AG10803 (cell line): ENCODE measurements at regions not wholly inside any gene's neighbourhood (a gene's known extent, or its start where the extent isn't known, plus 50 kb on each side); places are given as distances from the start of the nearest gene placed in this dataset.
"Not testable (repeated sequence)": the region's sequence is repeated elsewhere in the genome, so short reads cannot be mapped to it uniquely, and the experiment has no call there.

Experiments
- DNase-seq: peaks from one replicate; pipeline ENCODE4 v3.0.0; 2010; ENCODE audit warnings: low read depth
- H3K4me3 ChIP-seq: 2 replicates; pipeline ENCODE4 v1.5.1; 2011; ENCODE audit warnings: mild to moderate bottlenecking, low read length, control low read depth
- CTCF ChIP-seq: conservative IDR thresholded peaks from 2 replicates; pipeline ENCODE4 v1.5.1; 2011; ENCODE audit warnings: mild to moderate bottlenecking, low read length, control low read depth, inconsistent platforms

DNA sequence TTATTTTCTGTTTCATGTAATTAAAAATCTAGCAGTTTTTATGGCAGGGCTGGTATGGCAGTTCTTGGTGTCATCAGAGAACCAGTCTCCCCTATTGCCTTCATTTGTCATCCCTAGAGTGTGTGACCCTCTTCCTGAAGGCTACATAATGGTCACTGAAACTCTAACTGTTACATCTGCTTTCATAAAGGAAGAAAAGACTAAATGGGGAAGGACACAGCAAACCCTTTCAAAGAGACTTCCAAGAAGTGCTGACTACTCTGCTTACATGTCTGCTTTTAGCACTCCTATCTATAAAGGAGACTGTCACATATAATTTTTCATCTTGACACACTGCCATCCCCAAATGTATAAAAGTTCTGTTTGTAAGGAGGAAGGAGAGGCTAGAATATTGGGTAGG lies 105.9 kb upstream of the DIAPH2 start:
- no peak for DNase-seq
- no peak for TF ChIP-seq CTCF
- no peak overlapping the region for H3K4me3 ChIP-seq

- no peak overlapping the region for H3K4me3 ChIP-seq
- no peak for TF ChIP-seq CTCF
- no peak for DNase-seq
These were observed 105.4 kb upstream of the DIAPH2 start for GRCh38 chrX:96579252-96579651.

GRCh38 chrX:96590403-96590802 lies 94.2 kb upstream of the DIAPH2 start:
- TF ChIP-seq CTCF, result no peak

GRCh38 chrX:96591421-96591820 lies 93.2 kb upstream of the DIAPH2 start:
- peak; percentile 14 for DNase-seq
- H3K4me3 ChIP-seq, result no peak overlapping the region

More at GRCh38 chrX:96590403-96590802, 94.2 kb upstream of the DIAPH2 start:
- no peak overlapping the region for H3K4me3 ChIP-seq
- no peak for DNase-seq

DNA sequence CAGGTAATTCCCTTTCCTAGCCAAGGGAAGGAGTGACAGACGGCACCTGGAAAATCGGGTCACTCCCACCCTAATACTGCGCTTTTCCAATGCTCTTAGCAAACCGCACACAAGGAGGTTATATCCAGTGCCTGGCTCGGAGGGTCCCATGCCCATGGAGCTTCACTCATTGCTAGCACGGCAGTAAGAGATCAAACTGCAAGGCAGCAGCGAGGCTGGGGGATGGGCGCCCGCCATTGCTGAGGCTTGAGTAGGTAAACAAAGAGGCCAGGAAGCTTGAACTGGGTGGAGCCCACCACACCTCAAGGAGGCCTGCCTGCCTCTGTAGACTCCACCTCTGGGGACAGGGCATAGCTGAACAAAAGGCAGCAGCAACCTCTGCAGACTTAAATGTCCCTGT lies 86.8 kb upstream of the DIAPH2 start:
- not testable (repeated sequence) for DNase-seq, H3K4me3 ChIP-seq

More at GRCh38 chrX:96591421-96591820, 93.2 kb upstream of the DIAPH2 start:
- no peak for TF ChIP-seq CTCF

DNA sequence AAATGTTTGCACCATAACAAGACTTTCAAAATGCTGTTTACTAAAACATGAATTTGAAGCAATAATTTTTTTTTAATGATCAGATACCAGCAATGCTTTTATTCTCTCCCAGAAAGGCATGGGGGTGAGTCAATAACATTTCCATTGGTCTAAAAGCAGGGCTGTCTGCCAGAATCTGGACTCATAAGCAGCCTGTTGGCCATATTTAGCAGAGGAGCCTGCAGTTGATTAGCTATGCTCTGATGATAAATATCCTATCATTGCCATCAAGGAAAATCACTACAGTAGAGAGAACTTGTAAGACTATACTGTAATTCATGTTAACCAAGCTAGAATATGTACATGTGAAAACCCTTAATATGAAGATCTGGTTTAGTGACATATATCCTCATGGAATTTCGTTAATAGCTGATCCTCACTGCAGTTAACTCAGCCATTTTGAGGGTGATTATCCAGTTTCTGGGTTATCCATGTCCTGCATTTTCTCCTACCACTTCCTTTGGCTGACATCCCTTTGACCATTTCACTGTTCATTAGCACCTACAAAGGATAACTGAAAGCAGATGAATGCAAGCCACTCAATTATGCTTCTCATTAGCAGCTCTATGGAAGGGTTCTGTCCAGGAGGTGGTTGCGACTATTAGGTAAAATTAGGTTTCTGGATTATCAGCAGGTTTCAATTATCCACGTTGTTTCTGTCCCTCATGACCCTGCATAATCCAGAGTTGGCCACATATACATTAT lies 72.9 kb upstream of the DIAPH2 start:
- no peak overlapping the region for H3K4me3 ChIP-seq
- DNase-seq, result peak; percentile 78
- TF ChIP-seq CTCF, result no peak

- no peak overlapping the region for H3K4me3 ChIP-seq
- TF ChIP-seq CTCF, result no peak
- DNase-seq, result peak; percentile 3
These were observed 69.2 kb upstream of the DIAPH2 start for GRCh38 chrX:96615448-96615847.
